GM12892 (cell line): ENCODE measurements at regions not wholly inside any gene's neighbourhood (a gene's known extent, or its start where the extent isn't known, plus 50 kb on each side); places are given as distances from the start of the nearest gene placed in this dataset.

Source experiments
- POLR2A ChIP-seq: IDR thresholded peaks from 2 replicates; pipeline ENCODE4 v1.6.1; 2011; ENCODE audit warnings: low read depth, low read length, control low read depth
- POLR2AphosphoS5 ChIP-seq: IDR thresholded peaks from 2 replicates; pipeline ENCODE4 v1.6.1; 2011; ENCODE audit warnings: low read depth, low read length, control low read depth
- TAF1 ChIP-seq: IDR thresholded peaks from 2 replicates; pipeline ENCODE4 v1.6.1; 2011; ENCODE audit warnings: low read depth, mild to moderate bottlenecking, control low read depth, low read length, borderline replicate concordance

DNA sequence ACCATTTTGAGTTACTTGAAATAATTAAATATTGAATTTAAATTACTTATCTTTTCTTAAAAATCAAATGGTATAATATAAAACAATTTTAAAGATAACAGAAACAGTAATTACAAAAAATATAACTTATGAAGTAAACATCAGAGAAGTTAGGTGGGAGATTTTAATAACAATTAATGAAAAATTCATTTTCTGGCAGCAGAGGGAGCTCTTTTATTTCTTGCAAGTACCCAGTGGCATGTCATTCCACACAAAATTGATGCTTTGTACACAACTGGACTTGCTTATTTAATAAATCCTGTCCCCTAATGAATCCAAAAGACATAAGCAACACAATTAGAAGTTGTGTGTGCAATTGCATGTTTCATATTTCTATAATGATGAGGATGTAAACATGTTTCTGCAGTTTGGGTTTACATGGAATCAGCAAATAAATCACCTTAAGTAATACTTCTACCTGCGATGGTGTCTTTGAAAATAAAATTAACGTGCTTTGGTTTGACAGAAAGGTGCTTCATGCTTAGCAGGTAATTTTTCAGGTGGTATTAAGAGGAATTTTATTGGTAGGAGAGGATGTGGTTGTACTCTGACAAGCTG lies 861.3 kb downstream of the ZPLD1 start:
- TF ChIP-seq POLR2A (no peak), POLR2AphosphoS5 (no peak), TAF1 (no peak)
